HCT116 (cell line): ENCODE measurements at regions not wholly inside any gene's neighbourhood (a gene's known extent, or its start where the extent isn't known, plus 50 kb on each side); places are given as distances from the start of the nearest gene placed in this dataset.

Experiments used
- ATAC-seq: fragments of 200-7000 bp; cut with Tn5 transposase; 2 replicates; pipeline ENCODE4 v1.9.1; 2020; ENCODE audit warnings: mild to moderate bottlenecking, moderate library complexity
- BruUV-seq: library from RNA; stranded (reverse); fragments of 400-500 nt; replicated peaks from 2 replicates; lab custom pipeline; 2021; lab: Mats Ljungman, UMichigan
- CTCF ChIA-PET: fragments of 300-600 bp; sonication (Branson Sonifier 250); formaldehyde crosslinking; loops from one replicate; lab custom pipeline; 2021; ENCODE audit warnings: antibody characterized with exemption; lab: Charles Lee
- POLR2A ChIA-PET: fragments of 300-600, 350-600 bp; sonication (Branson Sonifier 250); formaldehyde crosslinking; loops from one replicate; lab custom pipeline; 2021; ENCODE audit warnings: antibody characterized with exemption; lab: Charles Lee
- RAD21 ChIA-PET, 2 experiments: fragments of 300-600 bp; sonication (Branson Sonifier 250); formaldehyde crosslinking; loops; one replicate each; lab custom pipeline; 2023; ENCODE audit warnings: low total read pairs in 2 of 2; ENCODE audit not compliant: uncharacterized antibody in 2 of 2, unreplicated experiment in 2 of 2, low non-redundant PET in 1 of 2; lab: Charles Lee
- DNase-seq: peaks from one replicate; pipeline ENCODE4 v3.0.0-alpha.2; 2010; ENCODE audit warnings: low read depth, low spot score
- H2AFZ ChIP-seq: fragments of 200-600 bp; shearing (Covaris generic), sonication (generic); 2 replicates; pipeline ENCODE4 v1.6.1; 2017; ENCODE audit warnings: low read depth, mixed run types, mixed read lengths, antibody characterized with exemption, low read length; ENCODE audit not compliant: poor library complexity, severe bottlenecking
- H3K27ac ChIP-seq: 2 replicates; pipeline ENCODE4 v1.5.1; 2012; ENCODE audit warnings: low read depth, low read length
- H3K27me3 ChIP-seq: fragments of 200-600 bp; sonication (generic); 2 replicates; pipeline ENCODE4 v1.6.1; 2016; ENCODE audit warnings: mixed run types, low read length, mixed read lengths; ENCODE audit not compliant: insufficient read depth
- H3K36me3 ChIP-seq, 2 experiments: fragments of 200-500 bp in 1 of 2; fragments of 200-600 bp in 1 of 2; sonication (Bioruptor generic) in 1 of 2; sonication (generic) in 1 of 2; 2 replicates each; pipeline versions ENCODE4 v1.5.1 to v1.6.1; 2014 to 2016; ENCODE audit warnings: low read length in 2 of 2, inconsistent platforms in 1 of 2, mixed read lengths in 1 of 2, mixed run types in 1 of 2; ENCODE audit not compliant: insufficient read depth in 2 of 2, control insufficient read depth in 1 of 2
- H3K4me1 ChIP-seq, 2 experiments: fragments of 200-600 bp in 1 of 2; sonication (generic) in 1 of 2; 2 replicates each; pipeline versions ENCODE4 v1.5.1 to v1.6.1; 2012 to 2017; ENCODE audit warnings: low read length in 2 of 2, inconsistent platforms in 1 of 2, mild to moderate bottlenecking in 1 of 2, mixed read lengths in 1 of 2, mixed run types in 1 of 2, moderate library complexity in 1 of 2; ENCODE audit not compliant: insufficient read depth in 2 of 2, control insufficient read depth in 1 of 2
- H3K4me2 ChIP-seq: fragments of 200-600 bp; sonication (generic); 2 replicates; pipeline ENCODE4 v1.6.1; 2017; ENCODE audit warnings: mixed run types, low read length, mixed read lengths
- H3K4me3 ChIP-seq, 2 experiments: fragments of 200-600 bp in 1 of 2; sonication (generic) in 1 of 2; replicated peaks in 1 of 2; 2 replicates each; pipeline ENCODE4 v1.5.1; 2011 to 2016; ENCODE audit warnings: low read length in 2 of 2, control low read depth in 1 of 2, low read depth in 1 of 2, mild to moderate bottlenecking in 1 of 2, mixed read lengths in 1 of 2, mixed run types in 1 of 2
- H3K79me2 ChIP-seq: fragments of 200-600 bp; sonication (generic); 2 replicates; pipeline ENCODE4 v1.6.1; 2017; ENCODE audit warnings: mild to moderate bottlenecking, mixed run types, low read length, moderate library complexity, mixed read lengths; ENCODE audit not compliant: insufficient read depth
- H3K9ac ChIP-seq: fragments of 200-600 bp; sonication (generic); 2 replicates; pipeline ENCODE4 v1.6.1; 2016; ENCODE audit warnings: low read length, mixed read lengths
- H3K9me2 ChIP-seq: fragments of 200-600 bp; sonication (generic), shearing (Covaris generic); 2 replicates; pipeline ENCODE4 v1.6.1; 2017; ENCODE audit warnings: mixed run types, mild to moderate bottlenecking, moderate library complexity; ENCODE audit not compliant: insufficient read depth
- H3K9me3 ChIP-seq, 2 experiments: fragments of 200-500 bp in 1 of 2; fragments of 200-600 bp in 1 of 2; sonication (Bioruptor generic) in 1 of 2; sonication (generic) in 1 of 2; 2 replicates each; pipeline ENCODE4 v1.6.1; 2014 to 2017; ENCODE audit warnings: low read length in 2 of 2, mixed read lengths in 2 of 2, inconsistent platforms in 1 of 2, low read depth in 1 of 2, mild to moderate bottlenecking in 1 of 2, mixed run types in 1 of 2, moderate library complexity in 1 of 2; ENCODE audit not compliant: control insufficient read depth in 1 of 2, insufficient read depth in 1 of 2
- H4K20me1 ChIP-seq: fragments of 200-600 bp; sonication (generic), shearing (Covaris generic); 2 replicates; pipeline ENCODE4 v1.6.1; 2017; ENCODE audit warnings: mixed run types, mild to moderate bottlenecking, moderate library complexity; ENCODE audit not compliant: insufficient read depth
- CEBPB ChIP-seq: IDR thresholded peaks from 2 replicates; pipeline ENCODE4 v1.6.1; 2012; ENCODE audit warnings: low read depth
- ELF1 ChIP-seq: IDR thresholded peaks from 2 replicates; pipeline ENCODE4 v1.6.1; 2012; ENCODE audit warnings: low read depth, borderline replicate concordance
- JUND ChIP-seq: IDR thresholded peaks from 2 replicates; pipeline ENCODE4 v1.6.1; 2012
- RAD21 ChIP-seq: IDR thresholded peaks from 2 replicates; pipeline ENCODE4 v1.6.1; 2012; ENCODE audit warnings: low read depth, mild to moderate bottlenecking
- SRF ChIP-seq: IDR thresholded peaks from 2 replicates; pipeline ENCODE4 v1.6.1; 2012; ENCODE audit warnings: low read depth
- YY1 ChIP-seq: IDR thresholded peaks from 2 replicates; pipeline ENCODE4 v1.6.1; 2011; ENCODE audit warnings: low read length, low read depth, moderate library complexity, mild to moderate bottlenecking; ENCODE audit not compliant: insufficient replicate concordance; ENCODE audit errors: extremely low read depth
- intact Hi-C: fragments of 100-400 bp; cut with micrococcal nuclease; formaldehyde crosslinking; loops from 2 replicates; pipeline ENCODE4 v1.10.0; 2022
- TF ChIP-seq, protein P1 (sequence below), 3 experiments: fragments of 200-600 bp in 1 of 3; sonication (generic) in 1 of 3; IDR thresholded peaks in 2 of 3; conservative IDR thresholded peaks in 1 of 3; 2 replicates each; pipeline ENCODE4 v1.5.1; 2012 to 2017; ENCODE audit warnings: low read depth in 2 of 3, low read length in 2 of 3, antibody characterized with exemption in 1 of 3, borderline replicate concordance in 1 of 3, control low read depth in 1 of 3, mild to moderate bottlenecking in 1 of 3, mixed read lengths in 1 of 3, mixed run types in 1 of 3, moderate library complexity in 1 of 3; ENCODE audit not compliant: insufficient read depth in 1 of 3
- TF ChIP-seq, protein P2 (sequence below): IDR thresholded peaks from 2 replicates; pipeline ENCODE4 v1.6.1; 2011; ENCODE audit warnings: mild to moderate bottlenecking, low read length, moderate library complexity; ENCODE audit not compliant: insufficient replicate concordance; ENCODE audit errors: extremely low read depth

DNA sequence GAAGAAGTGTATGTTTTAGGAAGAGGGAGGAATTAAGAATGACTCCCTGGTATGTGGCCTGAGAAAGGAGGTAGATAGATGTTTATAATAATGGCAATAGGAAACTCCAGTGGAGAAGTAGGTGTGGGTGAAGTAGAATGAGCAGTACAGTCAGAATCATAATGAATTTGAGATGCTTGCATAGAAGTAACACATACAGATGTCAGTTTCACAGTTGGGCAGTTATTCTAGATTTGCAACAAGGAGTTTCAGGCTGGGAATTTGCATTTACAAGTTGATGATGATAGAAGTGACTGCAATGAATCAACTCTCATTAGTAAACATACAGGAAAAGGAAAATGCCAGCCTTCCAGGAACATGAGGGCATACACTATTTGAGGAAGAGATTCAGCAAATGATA, 149.0 kb downstream of the SLITRK1 start (continued):
- TF ChIP-seq, protein P1, sequence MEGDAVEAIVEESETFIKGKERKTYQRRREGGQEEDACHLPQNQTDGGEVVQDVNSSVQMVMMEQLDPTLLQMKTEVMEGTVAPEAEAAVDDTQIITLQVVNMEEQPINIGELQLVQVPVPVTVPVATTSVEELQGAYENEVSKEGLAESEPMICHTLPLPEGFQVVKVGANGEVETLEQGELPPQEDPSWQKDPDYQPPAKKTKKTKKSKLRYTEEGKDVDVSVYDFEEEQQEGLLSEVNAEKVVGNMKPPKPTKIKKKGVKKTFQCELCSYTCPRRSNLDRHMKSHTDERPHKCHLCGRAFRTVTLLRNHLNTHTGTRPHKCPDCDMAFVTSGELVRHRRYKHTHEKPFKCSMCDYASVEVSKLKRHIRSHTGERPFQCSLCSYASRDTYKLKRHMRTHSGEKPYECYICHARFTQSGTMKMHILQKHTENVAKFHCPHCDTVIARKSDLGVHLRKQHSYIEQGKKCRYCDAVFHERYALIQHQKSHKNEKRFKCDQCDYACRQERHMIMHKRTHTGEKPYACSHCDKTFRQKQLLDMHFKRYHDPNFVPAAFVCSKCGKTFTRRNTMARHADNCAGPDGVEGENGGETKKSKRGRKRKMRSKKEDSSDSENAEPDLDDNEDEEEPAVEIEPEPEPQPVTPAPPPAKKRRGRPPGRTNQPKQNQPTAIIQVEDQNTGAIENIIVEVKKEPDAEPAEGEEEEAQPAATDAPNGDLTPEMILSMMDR (IDR thresholded peaks at IDR 0.05 in 2 of 3, conservative IDR thresholded peaks at IDR 0.05 in 1 of 3; ENCODE audit: borderline replicate concordance in 1 of 3, insufficient read depth in 1 of 3, low read depth in 2 of 3, low read length in 2 of 3) = no peak
- TF ChIP-seq SRF (no peak), ELF1 (no peak), CEBPB (no peak), YY1 (no peak), RAD21 (no peak)

DNA sequence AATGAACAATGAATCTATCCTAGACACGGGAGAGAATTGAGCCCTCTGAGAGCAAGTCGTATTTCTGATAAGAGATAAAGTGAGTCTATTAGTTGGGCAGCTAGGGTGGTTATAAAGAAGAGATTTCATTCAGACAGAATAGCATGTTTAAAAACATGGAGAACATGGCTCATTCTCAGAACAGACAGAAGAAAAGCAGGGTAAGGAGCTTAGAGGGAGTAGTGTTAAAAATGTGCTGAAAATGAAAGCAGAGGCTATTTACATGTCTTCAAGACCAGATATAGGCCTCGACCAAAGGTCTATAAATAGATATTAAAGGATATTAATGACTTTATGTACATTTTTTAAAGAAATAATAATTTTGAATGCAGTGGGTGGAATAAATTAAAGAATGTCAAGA, 149.5 kb downstream of the SLITRK1 start:
- RAD21 ChIA-PET = no interaction called here
- Histone ChIP-seq H4K20me1 (no peaks in the 10 kb centered on the region), H3K4me2 (no peak overlapping the region), H3K4me3 (no peak overlapping the region), H3K4me1 (no peaks in the 10 kb centered on the region), H3K36me3 (no peaks in the 10 kb centered on the region), H3K79me2 (no peaks in the 10 kb centered on the region), H3K27ac (no peak overlapping the region), H3K9ac (no peak overlapping the region), H3K9me2 (no peaks in the 10 kb centered on the region), H3K9me3 (no peaks in the 10 kb centered on the region), H2AFZ (no peak overlapping the region), H3K27me3 (no peaks in the 10 kb centered on the region)
- POLR2A ChIA-PET = no interaction called here
- ATAC-seq (no peak), DNase-seq (no peak)
- intact Hi-C loops = no loop called here
- BruUV-seq = no TSS peak
- TF ChIP-seq, protein P2, sequence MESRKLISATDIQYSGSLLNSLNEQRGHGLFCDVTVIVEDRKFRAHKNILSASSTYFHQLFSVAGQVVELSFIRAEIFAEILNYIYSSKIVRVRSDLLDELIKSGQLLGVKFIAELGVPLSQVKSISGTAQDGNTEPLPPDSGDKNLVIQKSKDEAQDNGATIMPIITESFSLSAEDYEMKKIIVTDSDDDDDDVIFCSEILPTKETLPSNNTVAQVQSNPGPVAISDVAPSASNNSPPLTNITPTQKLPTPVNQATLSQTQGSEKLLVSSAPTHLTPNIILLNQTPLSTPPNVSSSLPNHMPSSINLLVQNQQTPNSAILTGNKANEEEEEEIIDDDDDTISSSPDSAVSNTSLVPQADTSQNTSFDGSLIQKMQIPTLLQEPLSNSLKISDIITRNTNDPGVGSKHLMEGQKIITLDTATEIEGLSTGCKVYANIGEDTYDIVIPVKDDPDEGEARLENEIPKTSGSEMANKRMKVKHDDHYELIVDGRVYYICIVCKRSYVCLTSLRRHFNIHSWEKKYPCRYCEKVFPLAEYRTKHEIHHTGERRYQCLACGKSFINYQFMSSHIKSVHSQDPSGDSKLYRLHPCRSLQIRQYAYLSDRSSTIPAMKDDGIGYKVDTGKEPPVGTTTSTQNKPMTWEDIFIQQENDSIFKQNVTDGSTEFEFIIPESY = no peak
- TF ChIP-seq JUND = no peak
- no peak for TF ChIP-seq YY1
- TF ChIP-seq, protein P1 (IDR thresholded peaks at IDR 0.05 in 2 of 3, conservative IDR thresholded peaks at IDR 0.05 in 1 of 3; ENCODE audit: borderline replicate concordance in 1 of 3, insufficient read depth in 1 of 3, low read depth in 2 of 3, low read length in 2 of 3) = no peak
- CTCF ChIA-PET = no interaction called here
